ENCODE measurements at regions not wholly inside any gene's neighbourhood (a gene's known extent, or its start where the extent isn't known, plus 50 kb on each side); places are given as distances from the start of the nearest gene placed in this dataset.

DNA sequence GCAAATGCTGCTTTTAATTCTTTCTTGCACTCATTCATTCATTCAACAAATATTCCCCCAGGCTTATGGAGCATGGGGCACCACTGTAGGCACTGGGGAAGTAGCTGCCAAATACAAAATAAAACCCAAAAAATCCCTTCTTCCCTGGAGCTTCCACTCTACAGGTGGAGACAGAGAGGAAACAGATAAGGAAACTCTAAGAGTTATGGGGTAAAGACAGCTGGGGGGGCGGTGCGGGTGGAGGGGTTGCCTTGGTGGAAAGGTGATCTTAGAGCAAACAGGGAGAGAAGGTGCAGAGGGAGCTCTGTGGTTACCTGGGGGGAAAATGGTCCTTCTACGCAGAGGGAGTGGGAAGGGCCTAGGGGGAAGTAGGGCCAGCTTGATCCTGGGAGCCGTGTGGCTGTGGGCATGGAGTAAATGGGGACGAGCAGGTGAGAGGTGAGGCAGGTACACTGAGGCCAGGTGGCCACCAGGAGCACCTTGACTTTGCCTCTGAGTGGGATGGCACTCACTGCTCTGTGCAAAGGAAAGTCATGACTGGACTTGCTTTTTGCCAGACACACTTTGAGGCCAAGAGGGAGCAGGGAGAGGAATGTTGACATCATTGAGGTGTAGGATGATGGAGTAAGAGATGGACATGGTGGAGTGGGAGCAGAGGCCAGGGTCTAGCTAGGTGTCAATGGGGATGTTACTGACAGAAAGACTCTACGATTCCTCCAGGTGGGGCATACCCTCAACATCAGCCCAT, 152.0 kb downstream of the ETS2 start:
- Mint-ChIP-seq H3K27ac (no peak overlapping the region), H3K9me3 (peaks cover 15% of the 10 kb centered on the region), H3K4me3 (no peak overlapping the region), H3K36me3 (ENCODE audit: low read depth) (peaks cover 10% of the 10 kb centered on the region), H3K4me1 (peaks cover 5% of the 10 kb centered on the region), H3K27me3 (ENCODE audit: insufficient read depth, low read depth, poor library complexity) (peaks cover 10% of the 10 kb centered on the region)
- Histone ChIP-seq H2AFZ (no peak overlapping the region; the same call in none of the 2 replicates), H3F3A (replicated peaks; ENCODE audit: low read depth) (no peaks in the 10 kb centered on the region), H3K4me2 (no peak overlapping the region), H4K20me1 (replicated peaks; ENCODE audit: insufficient read depth) (no peaks in the 10 kb centered on the region), H3K27me3 (ENCODE audit: insufficient read depth) (no peaks in the 10 kb centered on the region), H3K4me3 (no peak overlapping the region), H3K36me3 (ENCODE audit: insufficient read depth) (no peaks in the 10 kb centered on the region), H3K27ac (ENCODE audit: low read depth) (no peak overlapping the region), H3K79me2 (replicated peaks; ENCODE audit: insufficient read depth) (no peaks in the 10 kb centered on the region), H3K9me2 (ENCODE audit: insufficient read depth) (0 out of 2 replicates have a peak, but pooled peaks cover 13% of the 10 kb centered on the region), H3K4me1 (ENCODE audit: insufficient read depth) (no peaks in the 10 kb centered on the region)
- no peak for DNase-seq (ENCODE audit: low spot score)
- TF ChIP-seq, protein P1, sequence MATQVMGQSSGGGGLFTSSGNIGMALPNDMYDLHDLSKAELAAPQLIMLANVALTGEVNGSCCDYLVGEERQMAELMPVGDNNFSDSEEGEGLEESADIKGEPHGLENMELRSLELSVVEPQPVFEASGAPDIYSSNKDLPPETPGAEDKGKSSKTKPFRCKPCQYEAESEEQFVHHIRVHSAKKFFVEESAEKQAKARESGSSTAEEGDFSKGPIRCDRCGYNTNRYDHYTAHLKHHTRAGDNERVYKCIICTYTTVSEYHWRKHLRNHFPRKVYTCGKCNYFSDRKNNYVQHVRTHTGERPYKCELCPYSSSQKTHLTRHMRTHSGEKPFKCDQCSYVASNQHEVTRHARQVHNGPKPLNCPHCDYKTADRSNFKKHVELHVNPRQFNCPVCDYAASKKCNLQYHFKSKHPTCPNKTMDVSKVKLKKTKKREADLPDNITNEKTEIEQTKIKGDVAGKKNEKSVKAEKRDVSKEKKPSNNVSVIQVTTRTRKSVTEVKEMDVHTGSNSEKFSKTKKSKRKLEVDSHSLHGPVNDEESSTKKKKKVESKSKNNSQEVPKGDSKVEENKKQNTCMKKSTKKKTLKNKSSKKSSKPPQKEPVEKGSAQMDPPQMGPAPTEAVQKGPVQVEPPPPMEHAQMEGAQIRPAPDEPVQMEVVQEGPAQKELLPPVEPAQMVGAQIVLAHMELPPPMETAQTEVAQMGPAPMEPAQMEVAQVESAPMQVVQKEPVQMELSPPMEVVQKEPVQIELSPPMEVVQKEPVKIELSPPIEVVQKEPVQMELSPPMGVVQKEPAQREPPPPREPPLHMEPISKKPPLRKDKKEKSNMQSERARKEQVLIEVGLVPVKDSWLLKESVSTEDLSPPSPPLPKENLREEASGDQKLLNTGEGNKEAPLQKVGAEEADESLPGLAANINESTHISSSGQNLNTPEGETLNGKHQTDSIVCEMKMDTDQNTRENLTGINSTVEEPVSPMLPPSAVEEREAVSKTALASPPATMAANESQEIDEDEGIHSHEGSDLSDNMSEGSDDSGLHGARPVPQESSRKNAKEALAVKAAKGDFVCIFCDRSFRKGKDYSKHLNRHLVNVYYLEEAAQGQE (IDR thresholded peaks at IDR 0.05; ENCODE audit: unreplicated experiment): no peak
- TF ChIP-seq NANOG (IDR thresholded peaks at IDR 0.05; ENCODE audit: borderline replicate concordance) (no peak), EZH2 (IDR thresholded peaks at IDR 0.05; ENCODE audit: low read depth, unreplicated experiment) (no peak), ZNF331 (CRISPR knock-in tag; IDR thresholded peaks at IDR 0.05; ENCODE audit: low read depth) (no peak), CREB1 (CRISPR knock-in tag; IDR thresholded peaks at IDR 0.05; ENCODE audit: low read depth) (no peak), ETS1 (IDR thresholded peaks at IDR 0.05) (no peak), POLR2AphosphoS5 (IDR thresholded peaks at IDR 0.05; ENCODE audit: low read depth) (no peak), CTCF (conservative IDR thresholded peaks at IDR 0.05; ENCODE audit: low read depth in 2 of 2) (no peak)
- TF ChIP-seq, protein P2, sequence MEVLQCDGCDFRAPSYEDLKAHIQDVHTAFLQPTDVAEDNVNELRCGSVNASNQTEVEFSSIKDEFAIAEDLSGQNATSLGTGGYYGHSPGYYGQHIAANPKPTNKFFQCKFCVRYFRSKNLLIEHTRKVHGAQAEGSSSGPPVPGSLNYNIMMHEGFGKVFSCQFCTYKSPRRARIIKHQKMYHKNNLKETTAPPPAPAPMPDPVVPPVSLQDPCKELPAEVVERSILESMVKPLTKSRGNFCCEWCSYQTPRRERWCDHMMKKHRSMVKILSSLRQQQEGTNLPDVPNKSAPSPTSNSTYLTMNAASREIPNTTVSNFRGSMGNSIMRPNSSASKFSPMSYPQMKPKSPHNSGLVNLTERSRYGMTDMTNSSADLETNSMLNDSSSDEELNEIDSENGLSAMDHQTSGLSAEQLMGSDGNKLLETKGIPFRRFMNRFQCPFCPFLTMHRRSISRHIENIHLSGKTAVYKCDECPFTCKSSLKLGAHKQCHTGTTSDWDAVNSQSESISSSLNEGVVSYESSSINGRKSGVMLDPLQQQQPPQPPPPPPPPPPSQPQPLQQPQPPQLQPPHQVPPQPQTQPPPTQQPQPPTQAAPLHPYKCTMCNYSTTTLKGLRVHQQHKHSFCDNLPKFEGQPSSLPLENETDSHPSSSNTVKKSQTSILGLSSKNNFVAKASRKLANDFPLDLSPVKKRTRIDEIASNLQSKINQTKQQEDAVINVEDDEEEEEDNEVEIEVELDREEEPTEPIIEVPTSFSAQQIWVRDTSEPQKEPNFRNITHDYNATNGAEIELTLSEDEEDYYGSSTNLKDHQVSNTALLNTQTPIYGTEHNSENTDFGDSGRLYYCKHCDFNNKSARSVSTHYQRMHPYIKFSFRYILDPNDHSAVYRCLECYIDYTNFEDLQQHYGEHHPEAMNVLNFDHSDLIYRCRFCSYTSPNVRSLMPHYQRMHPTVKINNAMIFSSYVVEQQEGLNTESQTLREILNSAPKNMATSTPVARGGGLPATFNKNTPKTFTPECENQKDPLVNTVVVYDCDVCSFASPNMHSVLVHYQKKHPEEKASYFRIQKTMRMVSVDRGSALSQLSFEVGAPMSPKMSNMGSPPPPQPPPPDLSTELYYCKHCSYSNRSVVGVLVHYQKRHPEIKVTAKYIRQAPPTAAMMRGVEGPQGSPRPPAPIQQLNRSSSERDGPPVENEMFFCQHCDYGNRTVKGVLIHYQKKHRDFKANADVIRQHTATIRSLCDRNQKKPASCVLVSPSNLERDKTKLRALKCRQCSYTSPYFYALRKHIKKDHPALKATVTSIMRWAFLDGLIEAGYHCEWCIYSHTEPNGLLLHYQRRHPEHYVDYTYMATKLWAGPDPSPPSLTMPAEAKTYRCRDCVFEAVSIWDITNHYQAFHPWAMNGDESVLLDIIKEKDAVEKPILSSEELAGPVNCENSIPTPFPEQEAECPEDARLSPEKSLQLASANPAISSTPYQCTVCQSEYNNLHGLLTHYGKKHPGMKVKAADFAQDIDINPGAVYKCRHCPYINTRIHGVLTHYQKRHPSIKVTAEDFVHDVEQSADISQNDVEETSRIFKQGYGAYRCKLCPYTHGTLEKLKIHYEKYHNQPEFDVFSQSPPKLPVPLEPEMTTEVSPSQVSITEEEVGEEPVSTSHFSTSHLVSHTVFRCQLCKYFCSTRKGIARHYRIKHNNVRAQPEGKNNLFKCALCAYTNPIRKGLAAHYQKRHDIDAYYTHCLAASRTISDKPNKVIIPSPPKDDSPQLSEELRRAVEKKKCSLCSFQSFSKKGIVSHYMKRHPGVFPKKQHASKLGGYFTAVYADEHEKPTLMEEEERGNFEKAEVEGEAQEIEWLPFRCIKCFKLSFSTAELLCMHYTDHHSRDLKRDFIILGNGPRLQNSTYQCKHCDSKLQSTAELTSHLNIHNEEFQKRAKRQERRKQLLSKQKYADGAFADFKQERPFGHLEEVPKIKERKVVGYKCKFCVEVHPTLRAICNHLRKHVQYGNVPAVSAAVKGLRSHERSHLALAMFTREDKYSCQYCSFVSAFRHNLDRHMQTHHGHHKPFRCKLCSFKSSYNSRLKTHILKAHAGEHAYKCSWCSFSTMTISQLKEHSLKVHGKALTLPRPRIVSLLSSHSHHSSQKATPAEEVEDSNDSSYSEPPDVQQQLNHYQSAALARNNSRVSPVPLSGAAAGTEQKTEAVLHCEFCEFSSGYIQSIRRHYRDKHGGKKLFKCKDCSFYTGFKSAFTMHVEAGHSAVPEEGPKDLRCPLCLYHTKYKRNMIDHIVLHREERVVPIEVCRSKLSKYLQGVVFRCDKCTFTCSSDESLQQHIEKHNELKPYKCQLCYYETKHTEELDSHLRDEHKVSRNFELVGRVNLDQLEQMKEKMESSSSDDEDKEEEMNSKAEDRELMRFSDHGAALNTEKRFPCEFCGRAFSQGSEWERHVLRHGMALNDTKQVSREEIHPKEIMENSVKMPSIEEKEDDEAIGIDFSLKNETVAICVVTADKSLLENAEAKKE (CRISPR knock-in tag; IDR thresholded peaks at IDR 0.05): no peak
- ATAC-seq: no peak
